CD14-positive monocyte (primary cell): ENCODE measurements at regions not wholly inside any gene's neighbourhood (a gene's known extent, or its start where the extent isn't known, plus 50 kb on each side); places are given as distances from the start of the nearest gene placed in this dataset.

Experiments
- DNase-seq, 3 donors: peaks; one replicate each; pipeline ENCODE4 v3.0.0-alpha.2; 2011 to 2022
- H2AFZ ChIP-seq: 2 replicates; pipeline ENCODE4 v1.6.0; 2012; ENCODE audit warnings: mild to moderate bottlenecking, low read depth, low read length, inconsistent platforms; ENCODE audit not compliant: insufficient read depth, poor library complexity, severe bottlenecking
- H3K27ac ChIP-seq, 2 donors: 1 replicate in 1 of 2; 2 replicates in 1 of 2; pipeline ENCODE4 v1.5.1; 2012 to 2013; ENCODE audit warnings: low read length in 2 of 2, control low read depth in 1 of 2, inconsistent platforms in 1 of 2, low read depth in 1 of 2, mild to moderate bottlenecking in 1 of 2
- H3K27me3 ChIP-seq, 2 donors: one replicate each; pipeline versions ENCODE4 v1.6.0 to v1.6.1; 2011 to 2013; ENCODE audit warnings: low read length in 2 of 2; ENCODE audit not compliant: control insufficient read depth in 2 of 2, insufficient read depth in 2 of 2
- H3K36me3 ChIP-seq, 2 donors: replicated peaks in 1 of 2; 1 replicate in 1 of 2; 2 replicates in 1 of 2; pipeline versions ENCODE4 v1.5.1 to v1.6.1; 2012 to 2013; ENCODE audit warnings: low read length in 2 of 2, control low read depth in 1 of 2, inconsistent platforms in 1 of 2, mild to moderate bottlenecking in 1 of 2; ENCODE audit not compliant: insufficient read depth in 2 of 2, control insufficient read depth in 1 of 2
- H3K4me1 ChIP-seq, 2 donors: 1 replicate in 1 of 2; 2 replicates in 1 of 2; pipeline versions ENCODE4 v1.5.1 to v1.6.1; 2012 to 2013; ENCODE audit warnings: low read length in 2 of 2, control low read depth in 1 of 2, inconsistent platforms in 1 of 2, mild to moderate bottlenecking in 1 of 2, moderate library complexity in 1 of 2; ENCODE audit not compliant: insufficient read depth in 2 of 2, control insufficient read depth in 1 of 2
- H3K4me2 ChIP-seq: replicated peaks from 2 replicates; pipeline ENCODE3; 2012; ENCODE audit warnings: low read length, moderate library complexity, mild to moderate bottlenecking; ENCODE audit not compliant: poor library complexity, severe bottlenecking; ENCODE audit errors: extremely low read depth
- H3K4me3 ChIP-seq, 3 experiments: fragments of 200-600 bp in 1 of 3; sonication (generic) in 1 of 3; replicated peaks in 1 of 3; 1 replicate in 2 of 3; 2 replicates in 1 of 3; pipeline ENCODE4 v1.5.1; 2011 to 2013; ENCODE audit warnings: low read length in 3 of 3, mild to moderate bottlenecking in 3 of 3, control low read depth in 2 of 3, low read depth in 2 of 3, inconsistent platforms in 1 of 3, moderate library complexity in 1 of 3
- H3K79me2 ChIP-seq: 2 replicates; pipeline ENCODE4 v1.6.0; 2012; ENCODE audit warnings: mild to moderate bottlenecking, control low read depth, inconsistent platforms, low read length, moderate library complexity; ENCODE audit not compliant: insufficient read depth
- H3K9ac ChIP-seq: 2 replicates; pipeline ENCODE4 v1.6.0; 2017; ENCODE audit warnings: low read length, mild to moderate bottlenecking; ENCODE audit not compliant: insufficient read depth, poor library complexity, severe bottlenecking
- H3K9me3 ChIP-seq, 2 donors: replicated peaks in 1 of 2; 1 replicate in 1 of 2; 2 replicates in 1 of 2; pipeline versions ENCODE4 v1.5.1 to v1.6.1; 2012 to 2013; ENCODE audit warnings: low read length in 2 of 2, control low read depth in 1 of 2; ENCODE audit not compliant: control insufficient read depth in 1 of 2, insufficient read depth in 1 of 2
- H4K20me1 ChIP-seq: 2 replicates; pipeline ENCODE4 v1.6.0; 2012; ENCODE audit warnings: mild to moderate bottlenecking, low read length, control low read depth, moderate library complexity; ENCODE audit not compliant: insufficient read depth
- H3K27ac Mint-ChIP-seq, 7 donors: one replicate each; pipeline ENCODE4 v1.8.0; 2020; ENCODE audit warnings: mild to moderate bottlenecking in 7 of 7, mixed read lengths in 7 of 7, moderate library complexity in 6 of 7, inconsistent platforms in 2 of 7
- H3K27me3 Mint-ChIP-seq, 3 donors: one replicate each; pipeline ENCODE4 v1.8.0; 2021 to 2022; ENCODE audit warnings: low read depth in 3 of 3, mild to moderate bottlenecking in 3 of 3, mixed read lengths in 3 of 3, moderate library complexity in 3 of 3, inconsistent platforms in 1 of 3
- H3K36me3 Mint-ChIP-seq, 2 donors: one replicate each; pipeline ENCODE4 v1.8.0; 2020; ENCODE audit warnings: mixed read lengths in 2 of 2, inconsistent platforms in 1 of 2, mild to moderate bottlenecking in 1 of 2
- H3K4me1 Mint-ChIP-seq: one replicate; pipeline ENCODE4 v1.8.0; 2020; ENCODE audit warnings: mild to moderate bottlenecking, mixed read lengths
- H3K4me3 Mint-ChIP-seq, 2 donors: one replicate each; pipeline ENCODE4 v1.8.0; 2020; ENCODE audit warnings: mild to moderate bottlenecking in 2 of 2, mixed read lengths in 2 of 2, moderate library complexity in 1 of 2
- H3K9me3 Mint-ChIP-seq, 7 donors: one replicate each; pipeline ENCODE4 v1.8.0; 2020 to 2022; ENCODE audit warnings: mixed read lengths in 7 of 7, mild to moderate bottlenecking in 6 of 7, moderate library complexity in 6 of 7, inconsistent platforms in 2 of 7
- WGBS: methylation state at CpG from one replicate; pipeline ENCODE4 v1.1.5; 2013; ENCODE audit warnings: missing lambda C conversion rate; ENCODE audit not compliant: insufficient coverage; 5-methylcytosine and 5-hydroxymethylcytosine counted together
- intact Hi-C, 2 donors: fragments of 100-400 bp; cut with micrococcal nuclease; formaldehyde crosslinking; loops; one replicate each; pipeline versions ENCODE4 v1.15.0 to v1.15.1; 2023
- TF ChIP-seq, protein P1 (sequence below): fragments of 200-600 bp; IDR thresholded peaks from one replicate; pipeline ENCODE4 v1.8.0; 2022; ENCODE audit warnings: antibody characterized with exemption, mild to moderate bottlenecking

GRCh38 chr16:51722467-51722866, 571.4 kb upstream of the SALL1 start:
- intact Hi-C loops, result no loop called here
- no peak overlapping the region for H3K4me2 ChIP-seq
- Mint-ChIP-seq H3K27ac (no peak overlapping the region), H3K4me3 (no peak overlapping the region), H3K9me3 (peaks cover 0 to 5% (median 0%) of the 10 kb centered on the region in 7 donors), H3K4me1 (no peaks in the 10 kb centered on the region), H3K36me3 (no peaks in the 10 kb centered on the region), H3K27me3 (peaks cover 0 to 2% (median 0%) of the 10 kb centered on the region in 3 donors)
- DNase-seq, result no peak
- no peak overlapping the region for H3K4me3 ChIP-seq
- H3K79me2 ChIP-seq, result no peaks in the 10 kb centered on the region
- H3K27ac ChIP-seq, result no peak overlapping the region
- TF ChIP-seq, protein P1, sequence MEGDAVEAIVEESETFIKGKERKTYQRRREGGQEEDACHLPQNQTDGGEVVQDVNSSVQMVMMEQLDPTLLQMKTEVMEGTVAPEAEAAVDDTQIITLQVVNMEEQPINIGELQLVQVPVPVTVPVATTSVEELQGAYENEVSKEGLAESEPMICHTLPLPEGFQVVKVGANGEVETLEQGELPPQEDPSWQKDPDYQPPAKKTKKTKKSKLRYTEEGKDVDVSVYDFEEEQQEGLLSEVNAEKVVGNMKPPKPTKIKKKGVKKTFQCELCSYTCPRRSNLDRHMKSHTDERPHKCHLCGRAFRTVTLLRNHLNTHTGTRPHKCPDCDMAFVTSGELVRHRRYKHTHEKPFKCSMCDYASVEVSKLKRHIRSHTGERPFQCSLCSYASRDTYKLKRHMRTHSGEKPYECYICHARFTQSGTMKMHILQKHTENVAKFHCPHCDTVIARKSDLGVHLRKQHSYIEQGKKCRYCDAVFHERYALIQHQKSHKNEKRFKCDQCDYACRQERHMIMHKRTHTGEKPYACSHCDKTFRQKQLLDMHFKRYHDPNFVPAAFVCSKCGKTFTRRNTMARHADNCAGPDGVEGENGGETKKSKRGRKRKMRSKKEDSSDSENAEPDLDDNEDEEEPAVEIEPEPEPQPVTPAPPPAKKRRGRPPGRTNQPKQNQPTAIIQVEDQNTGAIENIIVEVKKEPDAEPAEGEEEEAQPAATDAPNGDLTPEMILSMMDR, result no peak
- peaks cover 0 to 3% of the 10 kb centered on the region in 2 donors for H3K9me3 ChIP-seq
- H3K36me3 ChIP-seq, result no peaks in the 10 kb centered on the region
- no peaks in the 10 kb centered on the region for H3K4me1 ChIP-seq
- no peaks in the 10 kb centered on the region for H4K20me1 ChIP-seq
- H2AFZ ChIP-seq, result no peak overlapping the region
- H3K27me3 ChIP-seq, result no peaks in the 10 kb centered on the region
- no peak overlapping the region for H3K9ac ChIP-seq

GRCh38 chr16:51719376-51719775, 568.3 kb upstream of the SALL1 start:
- Histone ChIP-seq H3K27me3 (no peaks in the 10 kb centered on the region), H3K4me3 (no peak overlapping the region), H3K79me2 (no peaks in the 10 kb centered on the region), H3K4me2 (no peak overlapping the region), H2AFZ (no peak overlapping the region), H3K9ac (no peak overlapping the region), H3K27ac (no peak overlapping the region), H3K4me1 (no peaks in the 10 kb centered on the region), H4K20me1 (no peaks in the 10 kb centered on the region), H3K36me3 (no peaks in the 10 kb centered on the region), H3K9me3 (peaks cover 2 to 10% of the 10 kb centered on the region in 2 donors)
- H3K4me1 Mint-ChIP-seq, result no peaks in the 10 kb centered on the region
- H3K27ac Mint-ChIP-seq, result no peak overlapping the region
- TF ChIP-seq, protein P1, result no peak
- no peak overlapping the region for H3K4me3 Mint-ChIP-seq
- intact Hi-C loops, result no loop called here
- DNase-seq, result no peak
- 80% methylated on average over 1 of the region's 3 CpGs for WGBS
- no peaks in the 10 kb centered on the region for H3K36me3 Mint-ChIP-seq
- peaks cover 0 to 2% (median 0%) of the 10 kb centered on the region in 3 donors for H3K27me3 Mint-ChIP-seq
- peaks cover 0 to 5% (median 2%) of the 10 kb centered on the region in 7 donors for H3K9me3 Mint-ChIP-seq
